AG20443 (cell line): ENCODE measurements at regions not wholly inside any gene's neighbourhood (a gene's known extent, or its start where the extent isn't known, plus 50 kb on each side); places are given as distances from the start of the nearest gene placed in this dataset.

Source experiments
- DNase-seq: peaks from one replicate; pipeline ENCODE4 v3.0.0; 2012; ENCODE audit warnings: low spot score, mixed read lengths

DNA sequence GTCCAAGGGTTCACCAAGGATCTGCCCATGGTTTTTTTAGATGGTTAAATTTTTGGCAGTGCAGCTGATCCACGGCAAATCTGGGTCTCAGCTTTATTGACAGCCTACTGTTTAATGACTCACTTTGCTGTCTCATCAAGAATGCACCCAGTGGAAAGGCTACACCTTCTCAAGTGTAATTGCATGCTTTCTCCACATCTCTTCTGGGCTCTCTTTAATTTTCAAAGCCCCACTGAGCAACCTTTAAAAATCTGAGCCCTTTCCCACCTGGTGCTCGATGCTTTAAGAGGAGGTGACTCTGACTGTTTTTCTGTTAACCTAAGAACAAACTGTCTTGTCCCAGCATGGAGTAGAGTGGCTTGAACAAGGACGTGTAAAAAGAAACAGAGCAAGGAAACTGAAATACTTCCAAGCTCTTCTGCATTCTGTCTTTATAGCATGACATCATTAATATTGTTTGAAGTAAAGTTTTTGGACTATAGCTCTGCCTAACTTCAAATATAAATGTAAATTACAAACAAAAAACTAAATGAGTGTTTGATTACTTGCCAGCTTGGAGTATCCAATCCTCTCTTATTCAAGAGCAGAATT is 214.2 kb upstream of the KRR1 start:
- DNase-seq, result peak; percentile 32

DNA sequence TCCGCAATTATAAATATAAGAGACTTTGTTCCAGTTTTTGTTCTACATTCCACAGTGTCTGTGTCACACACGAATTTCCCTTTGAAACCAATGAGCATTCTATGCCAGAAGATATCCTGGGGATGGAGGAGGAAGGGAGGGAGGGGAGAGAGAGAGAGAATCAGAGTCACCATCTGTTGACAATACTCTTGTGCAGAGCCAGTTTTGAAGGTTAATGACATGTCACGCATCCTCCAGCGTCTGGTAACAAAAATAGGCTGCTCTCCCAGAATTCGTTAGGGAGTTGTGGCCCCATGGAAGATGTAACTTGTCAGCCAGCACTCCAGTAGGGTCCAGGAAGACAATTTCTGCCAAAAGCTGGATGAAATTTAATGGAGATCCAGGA is 213.5 kb upstream of the KRR1 start:
- peak; percentile 65 for DNase-seq

DNA sequence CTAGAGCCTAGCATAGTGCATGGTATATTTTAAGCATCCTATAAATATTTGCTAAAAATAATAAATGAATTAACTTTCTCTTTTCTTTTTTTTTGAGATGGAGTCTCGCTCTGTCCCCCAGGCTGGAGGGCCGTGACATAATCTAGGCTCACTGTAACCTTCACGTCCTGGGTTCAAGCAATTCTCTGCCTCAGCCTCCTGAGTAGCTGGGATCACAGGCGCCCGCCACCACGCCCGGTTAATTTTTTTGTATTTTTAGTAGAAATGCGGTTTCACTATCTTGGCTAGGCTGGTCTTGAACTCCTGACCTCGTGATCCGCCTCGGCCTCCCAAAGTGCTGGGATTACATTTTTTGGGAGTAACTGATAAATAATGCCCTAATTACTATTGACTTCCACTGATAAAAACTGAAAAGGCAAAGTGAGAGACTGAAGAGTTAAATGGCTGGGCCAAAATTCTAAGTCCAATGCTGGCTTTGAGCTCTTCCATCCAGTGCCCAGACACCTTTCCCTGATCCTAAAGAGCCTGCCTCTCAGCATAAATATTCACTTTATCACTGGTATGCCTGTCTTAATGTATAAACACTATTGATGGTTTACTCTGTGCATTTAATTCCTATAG is 213.0 kb upstream of the KRR1 start:
- no peak for DNase-seq

DNA sequence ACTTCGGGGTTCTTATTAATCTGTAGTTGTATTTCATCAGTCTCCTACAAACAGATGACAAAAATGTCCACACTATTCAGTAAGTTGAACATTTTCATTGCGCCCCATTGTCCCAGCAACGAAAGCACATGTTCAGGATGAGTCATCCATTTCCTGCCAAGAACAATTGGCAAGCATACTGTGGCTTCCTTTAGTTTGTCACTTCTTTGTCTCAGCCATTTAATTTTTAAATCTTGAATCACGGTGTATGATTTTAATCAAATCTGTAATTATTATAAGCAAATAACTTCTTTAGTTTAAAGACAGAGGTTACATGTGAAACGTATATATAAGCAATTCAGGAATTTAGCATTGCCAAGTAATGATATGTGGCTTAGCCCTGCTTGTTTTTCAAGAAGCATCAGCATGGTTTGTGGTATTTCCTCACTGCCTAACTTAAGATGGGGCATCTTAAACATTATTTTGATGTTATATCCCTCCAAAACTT is 211.3 kb upstream of the KRR1 start:
- peak; percentile 73 for DNase-seq

DNA sequence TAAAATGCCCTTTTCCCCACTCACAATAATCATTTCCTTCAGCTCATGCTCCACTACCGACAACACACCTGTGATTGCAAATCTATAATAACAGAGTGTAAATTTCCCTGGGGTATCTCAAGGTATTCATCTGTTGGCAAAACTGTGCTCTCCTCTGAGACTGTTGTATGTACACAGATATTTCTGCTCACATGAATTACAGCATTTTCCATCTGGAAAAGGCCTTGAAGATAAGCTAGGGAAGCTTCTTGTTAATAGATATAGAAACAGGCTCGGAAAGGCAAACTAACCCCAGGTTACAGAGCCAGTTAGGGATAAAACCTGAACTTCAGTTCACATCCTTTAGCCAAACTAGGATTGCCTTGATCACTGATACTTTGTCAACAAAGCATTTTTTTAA is 210.4 kb upstream of the KRR1 start:
- no peak for DNase-seq

DNA sequence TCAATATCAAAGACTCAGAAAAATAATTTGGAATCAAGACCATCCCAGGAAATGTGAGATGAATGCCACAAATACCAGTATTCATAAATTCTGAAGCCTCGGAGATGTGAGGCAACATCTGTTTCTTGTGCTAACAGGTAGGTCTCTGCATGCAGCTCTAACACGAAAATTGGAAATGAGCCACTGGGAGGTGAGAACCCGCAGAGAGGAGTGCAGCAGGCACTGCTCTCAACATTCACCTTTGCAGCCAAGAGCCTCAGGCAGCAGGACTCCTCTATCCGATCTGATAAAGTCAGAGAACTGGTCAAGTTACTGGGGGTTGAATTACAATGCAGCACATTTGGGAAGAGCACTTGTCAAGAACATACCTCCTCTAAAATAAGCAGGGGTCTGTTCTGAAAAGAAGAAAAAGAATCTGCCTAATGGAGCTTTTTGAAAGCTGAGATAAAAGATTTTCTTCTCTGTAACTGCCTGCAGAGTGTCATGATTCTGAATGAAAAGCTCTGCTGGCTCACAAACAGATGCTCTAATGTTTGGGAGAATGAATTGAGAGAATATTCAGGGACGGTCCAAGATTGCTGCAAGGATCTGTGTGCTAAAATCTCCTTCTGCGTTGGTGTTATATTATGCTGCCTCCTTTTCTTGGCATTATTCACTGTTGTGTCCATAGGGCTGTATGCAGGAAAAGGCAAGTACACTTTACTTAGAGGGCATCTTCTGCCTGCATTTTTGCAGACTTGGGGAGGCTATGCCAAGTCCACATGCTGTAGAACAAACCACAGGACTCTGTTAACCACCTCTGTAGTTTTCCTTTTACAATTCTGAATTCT is 209.6 kb upstream of the KRR1 start:
- no peak for DNase-seq

DNA sequence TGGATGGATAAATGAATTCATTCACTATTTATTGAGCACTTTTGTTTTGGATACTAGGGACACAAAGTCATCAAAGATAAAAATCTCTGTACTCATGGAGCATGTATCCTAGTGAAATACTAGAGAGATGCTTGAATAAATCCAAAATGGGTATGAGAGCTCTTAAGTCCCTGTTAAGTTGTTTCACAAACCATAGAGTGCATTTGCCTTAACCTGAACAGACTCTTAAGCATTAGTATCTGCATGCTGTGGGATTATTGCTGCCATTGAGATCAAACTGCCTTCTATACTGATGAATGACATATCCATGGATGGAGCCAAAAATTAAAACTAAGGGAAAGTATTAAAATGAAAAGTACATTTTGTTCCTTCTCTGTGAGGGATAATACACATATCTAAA is 206.5 kb upstream of the KRR1 start:
- no peak for DNase-seq

DNA sequence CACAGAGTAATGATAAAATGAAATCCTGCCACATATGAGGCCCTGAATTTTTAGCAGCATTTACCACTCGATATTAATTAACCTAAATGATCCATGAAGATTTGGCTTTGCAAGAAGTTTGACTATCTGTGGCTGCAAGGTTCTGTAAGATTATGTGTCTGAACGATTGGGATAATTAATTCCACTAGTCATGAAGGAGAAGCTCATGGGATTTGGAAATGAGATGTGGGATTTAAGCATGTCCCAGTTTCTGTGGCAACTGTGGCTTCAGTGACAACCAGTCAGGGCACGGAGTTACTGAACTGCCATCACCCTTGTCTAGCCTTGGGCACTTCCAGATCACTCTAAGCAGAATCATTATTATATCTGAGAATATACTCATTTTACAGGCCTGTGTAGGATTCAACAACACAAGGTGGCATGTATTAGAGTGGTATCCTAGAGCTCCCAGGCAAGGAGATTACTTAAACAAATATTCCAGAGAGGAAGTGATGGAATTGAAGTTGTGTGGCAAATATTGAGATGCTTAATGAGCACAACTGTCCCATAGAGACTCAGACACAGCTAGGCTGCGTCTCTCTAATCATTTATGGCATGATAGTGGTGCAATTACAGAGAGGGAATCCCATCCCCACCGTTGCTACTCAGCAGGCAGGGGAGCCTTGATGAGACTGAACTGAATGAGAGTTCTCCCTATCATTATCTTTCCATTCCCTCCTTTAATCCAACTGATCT is 205.0 kb upstream of the KRR1 start:
- DNase-seq, result no peak

DNA sequence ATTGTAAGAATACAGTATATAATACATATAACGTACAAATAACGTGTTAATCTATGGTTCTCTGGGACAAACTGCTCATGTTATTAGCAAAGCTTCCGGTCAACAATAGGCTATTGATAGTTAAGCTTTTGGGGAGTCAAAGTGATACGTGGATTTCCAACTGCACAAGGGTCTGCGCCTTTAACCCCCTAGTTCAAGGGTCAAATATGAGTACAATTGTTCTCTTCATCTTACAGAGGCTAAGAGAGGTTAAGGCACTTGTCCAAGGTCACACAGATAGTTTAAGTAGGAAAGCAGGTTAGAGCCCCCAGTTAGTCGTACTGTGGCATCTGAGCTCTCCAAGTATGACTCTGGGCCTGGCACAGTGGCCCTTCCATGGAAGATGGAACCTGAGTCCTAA is 204.3 kb upstream of the KRR1 start:
- DNase-seq, result no peak

DNA sequence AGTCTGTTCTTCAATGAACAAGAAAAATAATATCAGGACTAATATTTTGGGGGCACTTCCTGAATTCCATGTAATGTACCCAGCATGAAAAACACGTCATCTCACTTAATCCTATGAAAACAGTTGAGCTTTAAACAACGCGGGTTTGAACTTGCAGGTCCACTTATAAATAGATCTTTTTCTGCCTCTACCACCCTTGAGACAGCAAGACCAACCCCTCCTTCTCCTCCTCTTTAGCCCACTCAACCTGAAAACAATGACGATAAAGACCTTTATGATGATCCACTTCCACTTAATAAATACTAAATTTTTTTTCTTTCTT is 203.9 kb upstream of the KRR1 start:
- DNase-seq, result no peak

DNA sequence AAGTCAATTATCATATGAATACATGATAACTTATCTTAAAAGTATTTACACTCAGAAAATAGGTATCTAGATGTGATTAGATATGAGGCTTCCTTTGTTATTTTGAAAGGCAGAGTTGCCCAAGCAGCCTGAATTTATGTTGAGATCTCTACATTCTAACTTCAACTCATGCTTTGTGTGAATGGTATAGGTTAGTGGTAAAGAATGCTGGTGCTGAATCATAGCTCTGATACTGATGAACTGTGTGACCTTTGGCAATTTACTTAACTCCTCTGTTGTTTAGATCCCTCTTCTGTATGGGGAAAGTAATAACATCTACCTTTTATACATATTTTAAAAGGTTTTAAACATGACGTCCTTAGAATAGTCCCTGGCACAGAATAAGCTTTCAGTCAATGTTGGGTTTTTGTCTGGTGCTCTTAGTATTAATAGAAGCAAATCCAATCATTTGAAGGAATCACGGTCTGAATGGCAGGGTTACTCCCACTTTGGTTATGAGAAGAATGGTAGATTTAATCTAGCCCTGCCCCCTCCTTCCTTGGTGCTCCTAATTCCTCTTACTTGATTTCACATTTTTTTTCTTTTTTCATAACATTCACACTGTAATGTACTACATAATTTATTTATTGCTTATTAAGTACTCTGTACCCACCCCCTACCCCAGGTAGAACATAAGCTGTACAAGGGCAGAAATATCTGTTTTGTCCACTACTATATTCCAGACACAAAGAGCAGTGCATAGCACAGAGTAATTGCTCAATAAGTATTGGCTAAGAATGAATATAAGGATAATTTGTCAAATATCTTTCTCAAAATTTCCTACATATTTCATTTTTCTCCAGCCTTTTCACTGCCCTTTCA is 203.3 kb upstream of the KRR1 start:
- DNase-seq, result no peak

DNA sequence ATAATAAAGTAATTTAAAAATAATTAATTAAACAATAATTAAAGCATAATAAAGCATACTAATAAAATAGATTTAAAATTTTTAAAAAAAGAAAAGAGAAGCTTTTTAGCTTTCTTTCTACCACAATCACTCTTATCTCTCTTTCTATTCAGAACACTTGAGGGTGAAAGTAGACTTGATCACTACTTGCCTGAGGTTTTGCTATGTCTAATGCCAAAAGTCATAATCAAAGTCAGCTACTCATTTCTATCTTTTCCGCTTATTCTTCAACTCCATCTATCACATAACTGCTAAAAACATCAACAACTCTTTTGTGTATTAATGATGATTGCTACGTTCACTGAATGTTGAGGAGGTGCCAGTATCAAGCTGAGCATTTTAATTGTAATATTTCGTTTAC is 202.0 kb upstream of the KRR1 start:
- DNase-seq, result no peak

DNA sequence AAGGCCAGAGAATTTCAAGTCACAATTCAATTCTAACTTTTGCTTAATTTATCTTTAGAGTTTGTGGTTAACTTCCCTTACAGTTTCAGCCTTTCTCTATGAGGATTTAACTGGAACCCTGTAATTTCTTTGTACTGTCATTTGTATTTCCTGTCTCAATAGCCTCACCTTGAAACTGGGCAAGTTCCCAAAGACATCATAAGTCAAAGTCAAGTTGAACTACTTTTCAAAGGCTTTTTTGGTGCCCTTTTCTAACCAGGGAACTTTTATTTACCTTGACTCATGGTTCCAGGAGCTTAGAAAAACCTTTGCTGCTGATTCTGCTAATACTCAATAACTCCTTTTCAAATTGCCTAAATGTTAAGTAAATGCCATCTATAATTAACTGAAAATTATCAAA is 200.8 kb upstream of the KRR1 start:
- DNase-seq, result no peak

DNA sequence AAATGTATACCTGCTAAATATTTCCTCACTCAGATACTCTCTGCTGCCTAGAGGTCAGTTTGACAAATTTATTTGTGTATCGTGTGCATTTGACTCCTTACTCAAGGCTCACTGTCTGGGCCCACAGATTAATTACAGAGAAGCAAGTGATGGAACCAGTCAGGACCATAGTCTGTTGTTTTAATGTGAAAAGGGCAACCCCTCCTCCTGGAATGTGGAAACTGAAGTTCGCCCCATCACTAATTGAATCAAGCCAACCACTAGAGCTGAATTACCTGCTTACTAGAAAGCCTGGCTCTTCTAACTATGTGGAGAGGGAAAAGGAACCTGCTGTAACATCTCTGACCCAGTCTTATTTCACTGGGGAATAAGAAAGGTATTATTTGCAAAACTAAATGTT is 199.9 kb upstream of the KRR1 start:
- DNase-seq, result no peak

DNA sequence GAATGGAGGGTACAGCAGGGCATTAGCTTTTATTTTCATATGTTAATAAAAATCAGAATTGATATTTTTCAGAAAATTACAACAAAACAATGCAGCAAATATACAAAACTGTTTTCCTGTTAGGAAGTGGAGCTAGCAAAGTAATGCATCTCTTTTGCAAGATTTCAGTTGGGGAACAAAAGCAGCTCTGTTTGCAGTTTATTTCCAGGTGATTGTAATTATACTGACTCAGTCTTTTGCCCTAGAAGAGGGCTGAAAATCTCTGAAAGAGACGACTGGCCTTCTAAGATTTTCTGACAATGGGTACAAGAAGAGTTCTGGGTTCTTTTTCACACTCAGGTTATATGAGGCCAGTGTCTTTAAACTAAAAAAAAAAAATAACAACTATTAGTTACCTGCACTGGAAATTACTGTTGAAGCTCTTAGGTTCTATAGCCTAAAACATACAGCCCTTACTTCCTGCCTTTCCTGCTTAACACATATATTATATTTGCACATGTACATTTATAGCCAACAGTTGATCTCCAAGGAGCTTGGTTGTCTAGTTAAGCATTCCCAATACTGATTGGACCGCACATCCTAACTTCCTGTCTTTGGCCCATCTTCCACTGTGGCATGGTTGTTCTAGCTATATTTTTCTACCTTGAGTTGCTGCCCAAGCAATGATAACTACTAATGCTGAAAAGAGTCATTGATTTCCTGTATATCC is 199.1 kb upstream of the KRR1 start:
- DNase-seq, result no peak

DNA sequence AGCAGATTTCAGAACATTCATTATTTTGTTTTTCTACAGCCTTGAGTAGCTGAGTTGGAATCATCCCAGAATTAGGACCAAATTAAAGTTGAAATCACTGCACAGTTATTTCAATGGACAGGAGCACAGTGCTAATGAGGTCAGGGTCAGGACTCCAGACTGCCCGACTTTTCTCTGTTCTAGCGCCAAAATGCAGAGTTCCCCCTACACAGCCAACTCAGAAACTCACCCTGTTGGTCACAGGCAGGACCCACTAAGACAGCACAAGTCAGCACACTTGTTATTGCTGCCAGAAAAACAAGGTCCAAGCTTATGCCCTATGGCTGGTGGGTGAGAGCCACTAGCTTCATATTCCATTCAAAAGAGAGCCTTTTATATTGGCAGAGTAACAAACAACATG is 198.1 kb upstream of the KRR1 start:
- no peak for DNase-seq

DNA sequence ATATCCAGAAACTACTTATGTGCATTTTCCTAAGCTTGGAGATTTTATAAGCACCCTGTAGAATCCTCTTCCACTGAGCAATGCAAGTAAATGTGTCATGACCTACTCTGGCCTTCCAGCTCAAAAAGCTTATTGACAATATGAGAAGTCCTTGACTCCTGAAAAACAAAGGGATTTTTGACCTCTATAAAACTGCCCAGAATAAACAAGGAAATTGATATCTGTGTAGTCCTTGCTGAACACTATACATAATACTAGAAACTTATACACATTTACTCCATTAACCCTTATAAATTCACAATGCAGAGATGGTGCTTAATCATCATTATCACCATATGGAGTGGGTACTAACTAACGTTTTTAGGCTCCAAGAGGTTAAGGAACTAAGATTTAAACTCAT is 197.4 kb upstream of the KRR1 start:
- no peak for DNase-seq

DNA sequence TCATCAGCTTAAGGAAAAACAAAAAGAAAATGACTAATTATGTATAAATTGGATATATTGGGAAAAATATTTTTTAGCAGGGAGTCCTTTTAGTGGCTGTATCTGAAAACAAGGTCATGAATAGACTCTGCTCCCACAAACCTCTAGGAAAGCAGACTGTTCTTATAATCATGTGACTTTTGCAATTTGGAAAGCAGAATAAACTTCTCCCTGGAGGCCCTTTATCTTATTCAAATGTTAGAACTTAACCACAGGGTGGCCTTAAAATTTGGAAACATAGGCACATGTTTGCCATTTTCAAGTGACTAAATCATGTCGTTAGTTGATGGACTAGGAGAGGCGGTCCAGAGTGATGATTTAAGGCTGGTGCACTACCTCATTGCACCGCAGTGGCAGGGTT is 196.6 kb upstream of the KRR1 start:
- no peak for DNase-seq

DNA sequence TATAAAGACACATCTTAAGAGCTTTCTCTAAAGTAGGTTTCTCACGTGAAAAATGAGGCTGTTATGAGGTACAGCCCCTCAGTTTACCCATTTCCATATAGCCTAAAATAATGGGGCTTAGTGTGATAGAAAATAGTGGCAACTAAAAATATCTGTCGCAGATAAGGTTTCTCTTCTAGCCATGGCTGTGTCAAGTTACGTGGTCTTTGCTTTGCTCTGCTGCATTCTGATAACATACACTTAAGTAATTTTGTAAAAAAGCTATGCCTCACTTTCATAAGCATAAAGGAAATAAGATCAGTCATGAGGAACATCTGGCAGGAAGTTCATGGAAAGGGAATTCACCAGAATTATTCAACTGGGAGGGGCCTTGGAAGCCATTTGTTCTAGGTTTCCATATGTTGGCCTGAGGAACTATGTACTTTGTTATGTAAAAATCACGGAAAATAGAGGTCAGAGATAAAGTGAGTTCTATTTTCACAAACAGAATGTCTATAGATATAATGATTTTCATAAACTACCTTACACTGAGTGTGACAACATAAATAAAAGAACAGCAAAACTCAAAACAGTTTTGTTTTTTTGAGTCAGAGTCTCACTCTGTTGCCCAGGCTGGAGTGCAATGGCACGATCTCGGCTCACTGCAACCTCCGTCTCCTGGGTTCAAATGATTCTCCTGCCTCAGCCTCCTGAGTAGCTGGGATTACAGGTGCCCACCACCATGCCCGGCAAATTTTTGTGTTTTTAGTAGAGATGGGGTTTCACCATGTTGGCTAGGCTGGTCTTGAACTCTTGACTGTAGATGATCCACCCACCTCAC is 195.6 kb upstream of the KRR1 start:
- DNase-seq, result no peak
